ENCODE measurements at regions not wholly inside any gene's neighbourhood (a gene's known extent, or its start where the extent isn't known, plus 50 kb on each side); places are given as distances from the start of the nearest gene placed in this dataset.

GRCh38 chr7:25402532-25402931 lies 174.2 kb upstream of the NPVF start:
- ChIA-PET POLR2A (ENCODE audit: low non-redundant PET) (no interaction called here), CTCF (no interaction called here)
- DNase-seq (ENCODE audit: low spot score): no peak
- no TSS peak for BruUV-seq (replicated peaks)
- intact Hi-C loops (cut with micrococcal nuclease; ENCODE audit: unreplicated experiment): no loop called here
- no peak overlapping the region for H3K4me3 ChIP-seq (ENCODE audit: low read depth, low read length, poor library complexity, severe bottlenecking)
- H3K27ac ChIP-seq (ENCODE audit: low read depth, low read length, poor library complexity, severe bottlenecking): no peak overlapping the region
- TF ChIP-seq EZH2 (IDR thresholded peaks at IDR 0.05; ENCODE audit: borderline replicate concordance, low read depth, low read length, poor library complexity, severe bottlenecking) (no peak), CTCF (conservative IDR thresholded peaks at IDR 0.05; ENCODE audit: low read depth, low read length) (no peak)
- peaks cover 64% of the 10 kb centered on the region for H3K27me3 ChIP-seq (replicated peaks; ENCODE audit: insufficient read depth, low read depth, low read length, poor library complexity)
- no peaks in the 10 kb centered on the region for H3K36me3 ChIP-seq (ENCODE audit: insufficient read depth, low read length, poor library complexity, severe bottlenecking)
- H3K4me1 ChIP-seq (ENCODE audit: insufficient read depth, low read length, poor library complexity, severe bottlenecking): no peaks in the 10 kb centered on the region
- H3K9me3 ChIP-seq (ENCODE audit: low read depth, low read length, poor library complexity, severe bottlenecking): no peaks in the 10 kb centered on the region

- no peak overlapping the region for H3K27ac ChIP-seq (ENCODE audit: low read depth, low read length, poor library complexity, severe bottlenecking)
- no TSS peak for BruUV-seq (replicated peaks)
- no peak overlapping the region for H3K4me3 ChIP-seq (ENCODE audit: low read depth, low read length, poor library complexity, severe bottlenecking)
- H3K36me3 ChIP-seq (ENCODE audit: insufficient read depth, low read length, poor library complexity, severe bottlenecking): no peaks in the 10 kb centered on the region
- POLR2A ChIA-PET (ENCODE audit: low non-redundant PET): no interaction called here
- H3K9me3 ChIP-seq (ENCODE audit: low read depth, low read length, poor library complexity, severe bottlenecking): no peaks in the 10 kb centered on the region
- intact Hi-C loops (cut with micrococcal nuclease; ENCODE audit: unreplicated experiment): no loop called here
- no peaks in the 10 kb centered on the region for H3K4me1 ChIP-seq (ENCODE audit: insufficient read depth, low read length, poor library complexity, severe bottlenecking)
- H3K27me3 ChIP-seq (replicated peaks; ENCODE audit: insufficient read depth, low read depth, low read length, poor library complexity): peaks cover 74% of the 10 kb centered on the region
- TF ChIP-seq EZH2 (IDR thresholded peaks at IDR 0.05; ENCODE audit: borderline replicate concordance, low read depth, low read length, poor library complexity, severe bottlenecking): no peak
- CTCF ChIA-PET: interaction anchor here (0.5 kb wide), 1 partner anchor 146 kb away, joined by 6 read pairs; no protein-coding TSS in a partner anchor
- DNase-seq (ENCODE audit: low spot score): no peak
These were observed 177.4 kb upstream of the NPVF start for GRCh38 chr7:25405736-25406135.

DNA sequence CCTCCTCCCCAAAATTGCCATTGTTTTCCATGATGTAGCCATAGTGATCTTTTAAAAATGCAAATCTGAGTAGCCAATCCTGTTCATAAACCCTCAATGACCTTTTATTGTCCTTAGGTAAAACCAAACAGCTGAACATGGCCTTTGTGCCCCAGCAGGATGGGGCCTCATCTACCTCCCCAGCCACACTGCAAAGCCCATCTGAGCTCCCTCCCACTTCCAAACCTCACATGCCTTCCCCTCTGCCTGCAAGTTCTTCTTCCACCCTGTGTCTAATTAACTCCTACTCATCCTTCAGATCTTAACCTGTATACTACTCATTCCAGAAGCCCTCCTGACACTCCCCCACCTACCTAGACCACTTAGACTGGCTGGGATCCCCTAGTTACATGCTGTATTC lies 178.8 kb upstream of the NPVF start:
- Histone ChIP-seq H3K27me3 (replicated peaks; ENCODE audit: insufficient read depth, low read depth, low read length, poor library complexity) (peaks cover 65% of the 10 kb centered on the region), H3K27ac (ENCODE audit: low read depth, low read length, poor library complexity, severe bottlenecking) (no peak overlapping the region), H3K9me3 (ENCODE audit: low read depth, low read length, poor library complexity, severe bottlenecking) (no peaks in the 10 kb centered on the region), H3K36me3 (ENCODE audit: insufficient read depth, low read length, poor library complexity, severe bottlenecking) (no peaks in the 10 kb centered on the region), H3K4me1 (ENCODE audit: insufficient read depth, low read length, poor library complexity, severe bottlenecking) (no peaks in the 10 kb centered on the region), H3K4me3 (ENCODE audit: low read depth, low read length, poor library complexity, severe bottlenecking) (no peak overlapping the region)
- CTCF ChIA-PET: no interaction called here
- no peak for TF ChIP-seq CTCF (conservative IDR thresholded peaks at IDR 0.05; ENCODE audit: low read depth, low read length)
- TF ChIP-seq EZH2 (IDR thresholded peaks at IDR 0.05; ENCODE audit: borderline replicate concordance, low read depth, low read length, poor library complexity, severe bottlenecking): no peak
- intact Hi-C loops (cut with micrococcal nuclease; ENCODE audit: unreplicated experiment): no loop called here
- no peak for DNase-seq (ENCODE audit: low spot score)
- POLR2A ChIA-PET (ENCODE audit: low non-redundant PET): no interaction called here
- no TSS peak for BruUV-seq (replicated peaks)

DNA sequence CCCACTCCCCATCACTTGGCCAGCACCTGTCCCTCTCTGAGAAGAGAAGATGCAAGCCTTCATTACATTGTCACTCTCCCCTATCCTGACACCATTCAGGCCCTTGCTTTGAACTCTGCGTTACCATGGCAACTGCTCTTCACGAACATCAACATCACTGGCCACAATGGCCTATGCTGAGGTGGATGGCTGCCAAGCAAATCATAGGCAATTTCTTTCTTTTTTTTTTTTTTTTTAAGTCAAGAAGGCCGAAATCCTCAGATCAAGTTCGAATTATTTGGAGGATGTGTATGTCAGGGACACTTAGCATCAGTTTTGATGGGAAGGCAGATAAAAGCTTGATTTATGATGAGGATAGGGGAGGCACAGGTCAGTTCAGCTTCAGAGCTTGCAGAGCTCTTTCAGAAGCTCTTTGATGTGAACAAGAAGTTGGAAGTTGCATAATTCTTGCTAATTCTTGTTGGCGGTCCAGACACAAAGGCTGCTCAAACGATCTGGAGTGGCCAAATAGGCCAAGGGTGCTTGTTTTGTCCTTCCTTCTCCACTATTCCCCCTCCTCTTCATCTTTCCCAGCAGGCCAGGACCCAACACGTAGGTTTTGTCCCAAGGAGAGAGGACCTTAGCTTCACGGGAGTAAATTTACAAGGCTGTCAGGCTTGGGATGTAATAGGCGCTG lies 179.9 kb upstream of the NPVF start:
- POLR2A ChIA-PET (ENCODE audit: low non-redundant PET): no interaction called here
- no peak for DNase-seq (ENCODE audit: low spot score)
- no peak overlapping the region for H3K27ac ChIP-seq (ENCODE audit: low read depth, low read length, poor library complexity, severe bottlenecking)
- no peaks in the 10 kb centered on the region for H3K9me3 ChIP-seq (ENCODE audit: low read depth, low read length, poor library complexity, severe bottlenecking)
- intact Hi-C loops (cut with micrococcal nuclease; ENCODE audit: unreplicated experiment): no loop called here
- no peak overlapping the region for H3K4me3 ChIP-seq (ENCODE audit: low read depth, low read length, poor library complexity, severe bottlenecking)
- H3K36me3 ChIP-seq (ENCODE audit: insufficient read depth, low read length, poor library complexity, severe bottlenecking): no peaks in the 10 kb centered on the region
- CTCF ChIA-PET: no interaction called here
- BruUV-seq (replicated peaks): no TSS peak
- H3K4me1 ChIP-seq (ENCODE audit: insufficient read depth, low read length, poor library complexity, severe bottlenecking): no peaks in the 10 kb centered on the region
- H3K27me3 ChIP-seq (replicated peaks; ENCODE audit: insufficient read depth, low read depth, low read length, poor library complexity): peaks cover 65% of the 10 kb centered on the region
- TF ChIP-seq EZH2 (IDR thresholded peaks at IDR 0.05; ENCODE audit: borderline replicate concordance, low read depth, low read length, poor library complexity, severe bottlenecking): no peak
- TF ChIP-seq CTCF (conservative IDR thresholded peaks at IDR 0.05; ENCODE audit: low read depth, low read length): no peak
